ENCODE measurements at regions not wholly inside any gene's neighbourhood (a gene's known extent, or its start where the extent isn't known, plus 50 kb on each side); places are given as distances from the start of the nearest gene placed in this dataset.
"Not testable (repeated sequence)": the region's sequence is repeated elsewhere in the genome, so short reads cannot be mapped to it uniquely, and the experiment has no call there.

DNA sequence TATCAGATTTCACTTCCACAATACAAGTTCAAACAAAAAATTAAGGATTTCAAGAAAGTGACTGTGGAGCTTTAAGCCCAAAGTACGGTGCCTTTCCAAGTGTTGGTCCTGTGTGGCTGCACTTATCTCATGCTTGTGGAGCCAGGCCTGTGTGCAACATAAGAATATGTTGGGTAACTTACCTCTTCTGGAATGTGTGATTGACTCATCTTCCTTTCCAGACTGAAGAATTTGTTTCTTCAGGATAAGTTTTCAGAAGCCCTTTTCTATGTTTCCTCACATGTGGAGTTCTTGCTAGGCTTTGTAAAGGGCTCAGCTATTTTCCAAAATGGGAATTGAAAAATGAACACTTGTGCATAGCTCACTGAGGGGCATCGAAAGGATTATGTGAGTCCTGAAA, 485.1 kb upstream of the PAPPA start:
- no peak for DNase-seq

DNA sequence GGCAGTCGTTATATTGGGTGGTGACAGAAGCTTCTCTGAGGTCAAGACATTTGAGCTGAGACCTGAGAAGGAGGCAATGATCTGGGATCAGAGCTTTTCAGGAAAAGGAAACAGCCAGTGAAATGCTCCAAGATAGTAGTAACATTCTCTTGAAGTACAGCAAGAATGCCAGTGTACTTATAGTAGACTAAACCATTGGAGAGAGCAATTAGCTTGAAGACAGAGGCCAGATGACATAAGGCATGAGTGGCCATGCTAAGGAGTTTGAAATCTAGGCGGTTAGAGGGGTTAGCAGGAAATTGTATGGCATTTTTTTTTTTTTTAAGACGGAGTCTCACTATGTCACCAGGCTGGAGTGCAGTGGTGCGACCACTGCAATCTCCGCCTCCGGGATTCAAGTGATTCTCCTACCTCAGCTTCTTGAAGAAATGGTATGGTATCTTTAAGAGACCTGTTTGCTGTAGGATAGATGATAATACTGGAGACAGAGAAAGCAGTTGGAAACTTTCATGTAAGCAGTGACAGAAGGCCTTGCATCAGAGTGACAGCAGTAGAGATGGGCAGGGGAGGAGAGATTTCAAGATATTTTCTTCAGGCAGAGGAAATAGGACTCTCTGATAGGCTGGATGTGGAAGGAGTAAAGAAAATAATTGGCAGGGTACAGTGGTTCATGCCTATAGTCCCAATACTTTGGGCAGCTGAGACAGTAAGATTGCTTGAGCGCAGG, 482.2 kb upstream of the PAPPA start:
- no peak for DNase-seq

- no peak for DNase-seq
Observed at GRCh38 chr9:115671963-115672305, 481.7 kb upstream of the PAPPA start.

- DNase-seq, result peak; percentile 60
Observed at GRCh38 chr9:115672477-115673316, 480.9 kb upstream of the PAPPA start.

DNA sequence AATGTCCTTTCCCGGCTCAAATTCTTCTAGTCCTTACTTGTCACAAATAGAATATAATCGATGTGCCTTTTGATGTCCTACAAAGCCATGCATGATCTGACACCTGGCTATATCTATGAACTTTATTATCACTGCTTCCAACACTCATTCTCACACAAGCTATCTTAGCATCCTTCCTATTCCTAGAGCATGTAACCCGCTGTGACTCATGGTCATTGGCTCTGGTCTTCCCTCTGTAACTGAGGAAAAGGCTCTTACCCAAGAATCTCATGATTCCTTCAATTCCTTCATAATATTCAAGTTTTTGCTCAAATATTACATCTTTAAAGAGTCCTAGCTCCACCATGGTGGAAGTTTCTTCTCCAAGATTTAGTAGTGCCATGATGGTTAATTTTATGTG, 480.0 kb upstream of the PAPPA start:
- DNase-seq, result no peak

DNA sequence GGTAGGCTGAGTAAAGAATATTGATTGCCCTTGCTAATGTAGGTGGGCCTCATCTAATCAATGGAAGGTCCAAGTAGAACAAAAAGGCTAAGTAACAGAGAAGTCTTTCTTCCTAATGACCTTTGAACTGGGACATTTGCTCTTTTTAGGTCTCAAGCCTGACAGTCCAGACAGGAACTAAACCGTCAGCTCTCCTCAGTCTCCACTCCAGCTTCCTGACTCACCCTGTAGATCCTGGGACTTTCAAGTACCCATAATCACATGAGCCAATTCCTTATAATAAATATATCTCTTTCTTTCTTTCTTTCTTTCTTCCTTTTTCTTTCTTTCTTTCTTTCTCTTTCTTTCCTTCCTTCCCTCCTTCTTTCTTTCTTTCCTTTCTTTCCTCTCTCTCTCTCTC, 479.5 kb upstream of the PAPPA start:
- DNase-seq, result no peak

GRCh38 chr9:115675834-115676233, 477.8 kb upstream of the PAPPA start:
- no peak for DNase-seq

- DNase-seq, result no peak
Observed at GRCh38 chr9:115680231-115680630, 473.4 kb upstream of the PAPPA start.

DNA sequence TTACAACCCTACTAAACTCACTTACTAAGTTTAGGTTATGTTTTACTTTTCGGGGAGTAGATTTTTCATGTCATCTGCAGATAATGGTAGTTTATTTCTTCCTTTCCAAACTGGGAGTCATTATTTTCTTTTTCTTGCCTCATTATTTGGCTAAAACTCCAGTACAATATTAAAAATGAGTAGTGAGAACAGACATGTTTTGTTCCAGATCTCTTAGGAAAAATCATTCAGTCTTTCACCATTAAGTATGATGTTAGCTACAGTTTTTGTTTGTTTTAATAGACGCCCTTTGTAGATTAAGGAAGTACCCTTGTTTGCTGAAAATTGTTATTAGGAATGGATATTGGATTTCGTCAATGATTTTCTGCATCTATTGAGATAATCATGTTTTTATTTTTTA, 472.0 kb upstream of the PAPPA start:
- DNase-seq, result no peak

DNA sequence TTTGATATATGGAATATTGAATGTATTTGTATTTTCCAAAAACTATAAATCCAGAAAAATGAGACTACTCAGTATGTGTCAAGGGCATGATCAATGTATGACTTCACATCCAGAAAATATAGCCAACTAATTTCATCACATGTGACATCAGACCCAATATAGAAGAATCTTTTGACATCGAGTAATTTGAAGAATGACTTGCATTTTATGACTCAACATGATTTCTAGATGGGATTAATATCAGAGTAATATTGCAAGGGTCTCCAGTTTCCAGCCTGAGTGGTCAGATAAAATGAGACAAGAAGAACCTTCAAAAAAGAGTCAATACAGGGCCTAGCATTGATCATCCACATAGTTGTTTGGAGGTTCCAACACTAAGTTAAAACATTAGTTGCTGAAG, 467.5 kb upstream of the PAPPA start:
- no peak for DNase-seq

DNA sequence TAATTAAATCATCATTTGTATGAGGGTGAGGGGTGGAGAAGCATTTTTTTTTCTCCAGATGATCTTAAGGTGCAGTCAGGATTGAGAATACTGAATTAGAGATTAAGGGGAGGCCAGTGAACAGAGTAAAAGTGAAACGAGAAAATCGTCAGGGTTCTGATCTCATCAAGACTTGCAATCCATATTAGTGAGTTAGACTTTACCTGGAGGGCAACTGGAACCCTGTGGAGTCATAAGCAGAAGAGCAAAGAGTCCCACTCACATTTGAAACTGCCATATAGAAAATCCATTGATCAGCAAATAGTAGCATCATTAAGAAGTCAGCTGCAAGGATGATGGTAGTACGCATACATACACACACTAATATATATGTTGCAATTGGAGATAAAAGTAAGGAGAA, 466.2 kb upstream of the PAPPA start:
- no peak for DNase-seq

- no peak for DNase-seq
Observed at GRCh38 chr9:115689331-115689730, 464.3 kb upstream of the PAPPA start.

DNA sequence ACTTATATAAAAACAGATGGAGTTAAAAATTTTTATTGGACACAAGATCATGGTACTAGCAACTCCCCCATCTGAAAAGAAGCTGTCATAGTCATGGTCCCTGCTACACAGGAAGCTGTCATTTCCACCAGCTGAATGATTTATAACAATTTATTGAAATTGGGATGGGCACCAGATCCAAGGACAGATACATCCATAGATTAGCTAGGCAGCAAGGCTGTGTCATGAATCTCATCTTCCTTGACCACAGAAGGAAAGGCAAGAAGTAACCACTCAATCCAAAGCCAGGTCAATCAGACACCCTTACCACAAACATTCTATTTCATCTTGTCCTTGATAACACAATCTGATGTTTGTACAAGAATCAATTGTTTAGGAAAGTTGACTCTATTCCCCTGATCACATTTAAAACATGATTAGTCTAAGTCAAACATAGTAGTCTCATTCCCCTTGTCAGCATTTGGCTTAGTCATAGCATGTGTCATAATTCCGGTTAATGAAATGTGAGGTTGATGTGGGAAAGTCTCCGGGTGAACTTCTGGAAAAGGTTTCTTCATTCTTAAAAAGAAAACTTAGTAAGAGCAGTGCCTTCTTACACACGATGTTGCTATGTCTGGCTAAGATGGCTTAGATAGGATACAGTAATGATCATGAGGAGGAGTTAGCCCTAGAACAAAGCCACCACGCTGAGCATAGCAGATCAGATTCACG, 462.6 kb upstream of the PAPPA start:
- DNase-seq, result no peak

DNA sequence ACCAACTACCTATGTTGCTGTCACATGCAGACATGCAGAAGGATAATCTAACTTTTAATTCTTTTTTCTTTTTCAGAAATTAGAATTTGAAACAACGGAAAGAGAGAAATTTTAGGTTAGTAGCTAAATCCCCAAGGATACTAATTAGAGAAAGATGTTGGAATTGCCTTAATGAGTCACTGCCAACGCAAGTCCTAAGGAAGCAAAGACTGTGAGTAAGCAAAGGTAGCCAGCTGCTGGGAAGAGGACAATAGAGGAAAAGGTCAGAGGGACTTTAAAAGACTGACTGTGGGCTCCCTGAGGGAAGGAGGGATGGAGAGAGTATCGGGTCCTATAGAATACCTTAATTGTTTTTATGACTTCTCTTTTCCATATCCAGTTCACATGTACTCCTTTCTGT, 461.9 kb upstream of the PAPPA start:
- DNase-seq, result no peak

DNA sequence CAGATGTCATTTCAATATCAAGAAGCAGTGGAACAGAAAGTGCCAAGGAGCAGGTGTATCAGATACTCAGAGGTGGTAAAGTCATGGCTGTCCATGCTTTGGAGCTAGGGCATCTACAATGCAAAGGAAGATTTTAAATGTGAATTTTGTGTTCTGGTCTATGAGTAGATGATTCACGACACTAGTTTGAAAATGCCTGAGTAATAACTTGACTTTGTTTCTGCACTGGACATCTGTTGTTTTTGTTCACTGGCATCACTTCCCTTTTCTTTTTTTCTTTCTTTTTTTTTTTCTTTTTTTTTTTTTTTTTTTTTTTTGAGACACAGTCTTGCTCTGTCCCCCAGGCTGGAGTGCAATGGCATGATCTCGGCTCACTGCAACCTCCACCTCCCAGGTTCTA, 460.7 kb upstream of the PAPPA start:
- DNase-seq, result not testable (repeated sequence)

DNA sequence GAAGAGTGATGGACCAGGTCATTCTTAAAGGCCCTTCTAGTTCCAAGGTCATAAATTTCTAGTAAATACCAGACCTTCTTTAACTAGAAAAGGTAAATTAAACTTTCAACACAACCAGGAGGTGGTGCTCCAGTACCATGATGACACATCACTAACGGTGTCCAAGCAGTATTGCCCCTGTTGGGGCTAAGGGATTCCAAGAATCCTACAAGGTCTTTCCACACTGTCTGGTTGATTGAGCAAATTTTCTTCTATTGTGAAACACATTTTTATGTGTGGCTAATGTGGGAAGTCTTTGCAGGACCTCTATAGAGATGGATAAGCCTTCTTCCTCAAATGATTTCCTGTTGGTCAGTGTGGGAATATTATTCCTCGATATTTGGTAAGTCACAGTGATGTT, 459.6 kb upstream of the PAPPA start:
- DNase-seq, result no peak

- DNase-seq, result no peak
Observed at GRCh38 chr9:115694991-115695390, 458.6 kb upstream of the PAPPA start.

- DNase-seq, result no peak
Observed at GRCh38 chr9:115712981-115713380, 440.6 kb upstream of the PAPPA start.

DNA sequence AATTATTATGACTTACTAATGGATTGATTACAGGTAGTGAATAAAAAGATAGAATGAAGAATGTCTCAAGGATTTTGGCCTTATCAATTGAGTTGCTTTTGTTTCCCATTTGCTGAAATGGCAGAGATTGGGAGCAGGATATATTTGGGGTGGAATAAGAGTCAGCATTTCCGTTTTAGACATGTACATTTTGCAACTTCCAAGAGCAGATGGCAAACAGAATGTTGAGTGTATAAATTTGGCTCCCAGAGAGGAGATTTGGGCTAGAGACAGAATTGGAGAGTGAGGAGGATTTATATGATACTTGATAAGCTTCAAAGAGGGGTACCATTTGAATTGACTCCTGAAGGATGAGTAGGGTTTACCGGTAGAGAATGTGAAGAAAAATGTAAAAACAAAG, 437.9 kb upstream of the PAPPA start:
- no peak for DNase-seq

GRCh38 chr9:115717298-115717697, 436.3 kb upstream of the PAPPA start:
- DNase-seq, result no peak

DNA sequence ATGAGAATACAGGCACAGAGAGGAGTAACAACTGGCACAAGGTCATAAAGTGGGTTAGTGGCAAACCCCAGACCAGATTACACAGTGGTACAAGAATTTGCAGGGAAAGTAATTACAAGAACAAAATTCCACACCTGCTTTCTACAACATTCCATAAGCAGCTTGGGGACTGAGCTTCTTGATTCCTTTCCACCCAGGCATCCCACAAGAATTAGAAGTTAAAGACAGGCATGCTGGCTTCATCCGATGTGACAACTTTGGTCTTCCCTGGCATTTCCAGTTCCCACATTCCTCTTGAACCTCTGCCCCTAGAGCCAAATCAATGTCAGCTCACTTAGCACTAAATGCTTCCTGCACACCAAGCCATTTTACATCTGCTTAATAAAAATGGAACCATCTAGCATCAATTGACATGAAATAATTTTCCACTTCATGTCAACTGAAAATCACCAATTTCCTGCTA, 435.8 kb upstream of the PAPPA start:
- DNase-seq, result no peak

- no peak for DNase-seq
Observed at GRCh38 chr9:115730396-115730795, 423.2 kb upstream of the PAPPA start.

- DNase-seq, result no peak
Observed at GRCh38 chr9:115730845-115731244, 422.7 kb upstream of the PAPPA start.

All from renal pelvis (tissue), 1 donor.